ENCODE measurements at regions not wholly inside any gene's neighbourhood (a gene's known extent, or its start where the extent isn't known, plus 50 kb on each side); places are given as distances from the start of the nearest gene placed in this dataset.

- Histone ChIP-seq H3K9ac (ENCODE audit: control insufficient read depth, extremely low read depth, insufficient read depth, low read length) (no peak overlapping the region), H3K27ac (ENCODE audit: control insufficient read depth, insufficient read depth, low read length) (no peak overlapping the region), H3K79me2 (ENCODE audit: control insufficient read depth, insufficient read depth, low read length) (no peaks in the 10 kb centered on the region), H4K20me1 (ENCODE audit: control insufficient read depth, extremely low read depth, insufficient read depth, low read length) (no peaks in the 10 kb centered on the region), H2AFZ (ENCODE audit: control insufficient read depth, low read length) (no peak overlapping the region), H3K4me1 (ENCODE audit: control insufficient read depth, extremely low read depth, insufficient read depth, low read length) (no peaks in the 10 kb centered on the region), H3K4me2 (ENCODE audit: control insufficient read depth, extremely low read depth, insufficient read depth, low read depth, low read length) (no peak overlapping the region), H3K9me1 (ENCODE audit: control insufficient read depth, extremely low read depth, insufficient read depth, low read length) (no peaks in the 10 kb centered on the region), H3K9me3 (ENCODE audit: control insufficient read depth, low read depth, low read length) (no peaks in the 10 kb centered on the region), H3K4me3 (ENCODE audit: control insufficient read depth in 2 of 3, extremely low read depth in 1 of 3, insufficient read depth in 2 of 3, low read depth in 1 of 3, low read length in 3 of 3) (no peak overlapping the region), H3K36me3 (ENCODE audit: control insufficient read depth in 2 of 2, extremely low read depth in 1 of 2, insufficient read depth in 2 of 2, low read length in 2 of 2) (no peaks in the 10 kb centered on the region), H3K27me3 (ENCODE audit: control insufficient read depth, extremely low read depth, insufficient read depth, low read length) (no peaks in the 10 kb centered on the region)
- dilution Hi-C loops (cut with MboI; ENCODE audit: extremely low pct_ligation_motif_present, low sequenced_read_pairs), result no loop called here
- DNase-seq (ENCODE audit: low read depth, low spot score), result no peak
- FAIRE-seq, result no peak
- TF ChIP-seq EZH2 (IDR thresholded peaks at IDR 0.05; ENCODE audit: low read length) (no peak), CTCF (optimal IDR thresholded peaks at IDR 0.05 in 1 of 3, IDR thresholded peaks at IDR 0.05 in 1 of 3, conservative IDR thresholded peaks at IDR 0.05 in 1 of 3; ENCODE audit: extremely low read depth in 1 of 3, insufficient read depth in 2 of 3, low read length in 3 of 3) (no peak)
Measured at GRCh38 chr12:63362166-63362565, 211.2 kb upstream of the AVPR1A start.

GRCh38 chr12:63354969-63355368, 204.0 kb upstream of the AVPR1A start:
- Histone ChIP-seq H3K4me2 (ENCODE audit: control insufficient read depth, extremely low read depth, insufficient read depth, low read depth, low read length) (no peak overlapping the region), H3K4me3 (ENCODE audit: control insufficient read depth in 2 of 3, extremely low read depth in 1 of 3, insufficient read depth in 2 of 3, low read depth in 1 of 3, low read length in 3 of 3) (no peak overlapping the region), H3K27ac (ENCODE audit: control insufficient read depth, insufficient read depth, low read length) (no peak overlapping the region), H3K9me3 (ENCODE audit: control insufficient read depth, low read depth, low read length) (no peaks in the 10 kb centered on the region), H3K9ac (ENCODE audit: control insufficient read depth, extremely low read depth, insufficient read depth, low read length) (no peak overlapping the region), H3K79me2 (ENCODE audit: control insufficient read depth, insufficient read depth, low read length) (no peaks in the 10 kb centered on the region), H3K36me3 (ENCODE audit: control insufficient read depth in 2 of 2, extremely low read depth in 1 of 2, insufficient read depth in 2 of 2, low read length in 2 of 2) (no peaks in the 10 kb centered on the region), H4K20me1 (ENCODE audit: control insufficient read depth, extremely low read depth, insufficient read depth, low read length) (no peaks in the 10 kb centered on the region), H3K27me3 (ENCODE audit: control insufficient read depth, extremely low read depth, insufficient read depth, low read length) (no peaks in the 10 kb centered on the region), H3K4me1 (ENCODE audit: control insufficient read depth, extremely low read depth, insufficient read depth, low read length) (no peaks in the 10 kb centered on the region), H2AFZ (ENCODE audit: control insufficient read depth, low read length) (no peak overlapping the region), H3K9me1 (ENCODE audit: control insufficient read depth, extremely low read depth, insufficient read depth, low read length) (no peaks in the 10 kb centered on the region)
- dilution Hi-C loops (cut with MboI; ENCODE audit: extremely low pct_ligation_motif_present, low sequenced_read_pairs), result no loop called here
- TF ChIP-seq EZH2 (IDR thresholded peaks at IDR 0.05; ENCODE audit: low read length), result no peak
- TF ChIP-seq CTCF (optimal IDR thresholded peaks at IDR 0.05 in 1 of 3, IDR thresholded peaks at IDR 0.05 in 1 of 3, conservative IDR thresholded peaks at IDR 0.05 in 1 of 3; ENCODE audit: extremely low read depth in 1 of 3, insufficient read depth in 2 of 3, low read length in 3 of 3), result no peak
- no peak for DNase-seq (ENCODE audit: low read depth, low spot score)
- FAIRE-seq, result no peak
